CMK (cell line): ENCODE measurements at regions not wholly inside any gene's neighbourhood (a gene's known extent, or its start where the extent isn't known, plus 50 kb on each side); places are given as distances from the start of the nearest gene placed in this dataset.
"Not testable (repeated sequence)": the region's sequence is repeated elsewhere in the genome, so short reads cannot be mapped to it uniquely, and the experiment has no call there.

Experiments
- DNase-seq: peaks from one replicate; pipeline ENCODE4 v3.0.0-alpha.2; 2010; ENCODE audit warnings: low read depth

- DNase-seq: no peak
Measured at GRCh38 chr21:32884062-32884461, 112.5 kb upstream of the PAXBP1 start.

- no peak for DNase-seq
Measured at GRCh38 chr21:32886339-32886738, 114.8 kb upstream of the PAXBP1 start.

GRCh38 chr21:32887026-32887425, 115.5 kb upstream of the PAXBP1 start:
- no peak for DNase-seq

GRCh38 chr21:32888971-32889370, 117.4 kb upstream of the PAXBP1 start:
- no peak for DNase-seq

GRCh38 chr21:32889596-32889995, 118.0 kb upstream of the PAXBP1 start:
- no peak for DNase-seq

GRCh38 chr21:32894321-32894720, 122.8 kb upstream of the PAXBP1 start:
- DNase-seq: no peak

- DNase-seq: no peak
Measured at GRCh38 chr21:32900814-32901213, 124.9 kb upstream of the OLIG2 start.

GRCh38 chr21:32907521-32907920, 118.2 kb upstream of the OLIG2 start:
- no peak for DNase-seq

GRCh38 chr21:32908534-32908933, 117.2 kb upstream of the OLIG2 start:
- DNase-seq: no peak

- DNase-seq: no peak
Measured at GRCh38 chr21:32909393-32909792, 116.3 kb upstream of the OLIG2 start.

GRCh38 chr21:32914424-32915039, 111.2 kb upstream of the OLIG2 start:
- no peak for DNase-seq

GRCh38 chr21:32915099-32915498, 110.6 kb upstream of the OLIG2 start:
- DNase-seq: no peak

- DNase-seq: no peak
Measured at GRCh38 chr21:32916088-32916487, 109.6 kb upstream of the OLIG2 start.

- no peak for DNase-seq
Measured at GRCh38 chr21:32916522-32917099, 109.1 kb upstream of the OLIG2 start.

- no peak for DNase-seq
Measured at GRCh38 chr21:32917362-32918135, 108.2 kb upstream of the OLIG2 start.

GRCh38 chr21:32918478-32919120, 107.1 kb upstream of the OLIG2 start:
- no peak for DNase-seq

GRCh38 chr21:32920474-32920873, 105.3 kb upstream of the OLIG2 start:
- DNase-seq: no peak

GRCh38 chr21:32921632-32922230, 104.0 kb upstream of the OLIG2 start:
- peak; percentile 58 for DNase-seq

- DNase-seq: no peak
Measured at GRCh38 chr21:32925098-32925497, 100.6 kb upstream of the OLIG2 start.

GRCh38 chr21:32929633-32930038, 96.1 kb upstream of the OLIG2 start:
- DNase-seq: no peak

GRCh38 chr21:32930673-32931072, 95.1 kb upstream of the OLIG2 start:
- DNase-seq: no peak

- not testable (repeated sequence) for DNase-seq
Measured at GRCh38 chr21:32934068-32934467, 91.7 kb upstream of the OLIG2 start.

GRCh38 chr21:32934829-32935228, 90.9 kb upstream of the OLIG2 start:
- DNase-seq: no peak
